Activated naive CD8-positive, alpha-beta T cell (primary cell): ENCODE measurements at regions not wholly inside any gene's neighbourhood (a gene's known extent, or its start where the extent isn't known, plus 50 kb on each side); places are given as distances from the start of the nearest gene placed in this dataset.

ENCODE experiments used
- H3K27ac Mint-ChIP-seq: one replicate; pipeline ENCODE4 v1.8.0; 2021; ENCODE audit warnings: mixed read lengths
- H3K27me3 Mint-ChIP-seq: one replicate; pipeline ENCODE4 v1.8.0; 2021; ENCODE audit warnings: mixed read lengths
- H3K36me3 Mint-ChIP-seq: one replicate; pipeline ENCODE4 v1.8.0; 2021; ENCODE audit warnings: mixed read lengths
- H3K4me1 Mint-ChIP-seq: one replicate; pipeline ENCODE4 v1.8.0; 2021; ENCODE audit warnings: low read depth, mixed read lengths
- H3K4me3 Mint-ChIP-seq: one replicate; pipeline ENCODE4 v1.8.0; 2021; ENCODE audit warnings: mild to moderate bottlenecking, mixed read lengths
- H3K9me3 Mint-ChIP-seq: one replicate; pipeline ENCODE4 v1.8.0; 2021; ENCODE audit warnings: low read depth, mixed read lengths

DNA sequence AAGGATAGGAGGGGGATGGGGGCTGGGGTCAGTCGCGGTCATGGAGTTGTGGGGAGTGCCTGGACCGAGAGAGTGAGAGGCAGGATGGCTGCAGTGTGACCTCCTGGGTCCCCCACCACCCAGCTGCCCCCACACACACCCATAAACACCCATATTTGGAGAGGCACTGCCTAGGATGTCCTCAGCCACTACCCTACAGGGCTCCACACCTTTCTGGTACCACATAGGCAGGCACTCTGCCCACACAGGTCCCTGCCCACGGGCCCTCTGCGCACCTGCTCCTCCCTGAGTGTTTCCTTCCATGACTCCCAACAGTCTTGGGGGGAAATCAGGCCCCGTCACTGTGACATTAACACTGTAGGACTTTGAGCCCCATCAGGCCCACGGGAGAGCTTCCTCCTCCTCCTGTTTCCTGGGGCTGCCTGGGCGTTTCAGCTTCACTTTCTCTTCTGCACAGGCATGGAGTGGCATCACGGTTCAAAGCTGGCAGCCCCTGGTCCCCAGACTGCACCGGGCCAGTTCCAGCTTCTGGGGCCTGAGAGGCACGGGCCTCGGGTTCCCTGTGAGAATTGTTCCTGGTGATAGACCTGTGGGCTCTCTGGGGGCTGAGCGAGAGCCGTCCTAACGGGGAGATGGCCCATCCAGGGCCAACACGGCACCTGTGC, 207.0 kb upstream of the C14orf180 start:
- H3K4me3 Mint-ChIP-seq, result no peak overlapping the region

DNA sequence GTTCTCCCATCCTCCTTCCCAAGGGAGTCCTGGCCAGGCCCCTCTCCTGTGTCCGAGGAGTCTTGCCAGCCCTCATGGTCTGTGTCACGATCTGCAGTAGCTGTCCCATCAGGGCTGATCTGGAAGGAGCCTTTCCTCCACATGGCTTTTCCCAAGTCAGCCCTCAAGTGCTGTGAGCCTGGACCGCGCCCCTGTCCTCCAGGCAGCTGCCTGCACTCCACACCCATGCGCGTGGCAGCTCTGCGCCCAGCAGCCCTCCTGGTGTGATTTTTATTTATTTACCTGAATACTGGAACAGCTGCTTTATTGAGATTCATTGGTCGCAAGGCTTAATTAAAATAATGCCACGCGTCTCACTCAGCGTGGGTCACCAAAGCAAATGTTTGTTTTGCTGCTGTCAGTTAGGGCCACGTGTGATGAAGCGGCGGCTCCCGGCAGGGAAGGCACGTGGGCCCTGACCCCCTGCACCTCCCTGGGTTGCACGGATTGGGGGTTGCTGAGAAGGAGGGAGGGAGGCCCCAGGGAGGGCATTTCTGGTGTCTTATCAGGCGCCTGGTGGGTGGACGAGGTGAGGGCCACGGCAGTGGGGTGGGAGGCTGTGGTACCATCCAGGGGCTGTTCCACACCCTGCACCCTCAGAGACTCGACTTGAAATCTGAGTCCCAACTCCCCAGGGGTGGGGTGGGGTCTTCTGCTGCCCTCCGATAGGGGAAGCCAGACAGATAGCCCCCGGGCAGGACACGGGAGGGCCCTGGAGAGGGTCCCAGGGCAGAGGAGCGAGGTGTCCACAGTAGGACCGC, 206.3 kb upstream of the C14orf180 start:
- no peak overlapping the region for H3K27ac Mint-ChIP-seq
- H3K4me3 Mint-ChIP-seq, result no peak overlapping the region
- no peaks in the 10 kb centered on the region for H3K36me3 Mint-ChIP-seq
- H3K27me3 Mint-ChIP-seq, result no peaks in the 10 kb centered on the region
- H3K4me1 Mint-ChIP-seq, result peaks cover 6% of the 10 kb centered on the region
- no peaks in the 10 kb centered on the region for H3K9me3 Mint-ChIP-seq

More for the DNA sequence above, 207.0 kb upstream of the C14orf180 start:
- no peak overlapping the region for H3K27ac Mint-ChIP-seq
- H3K36me3 Mint-ChIP-seq, result no peaks in the 10 kb centered on the region
- no peaks in the 10 kb centered on the region for H3K9me3 Mint-ChIP-seq
- peaks cover 6% of the 10 kb centered on the region for H3K4me1 Mint-ChIP-seq
- no peaks in the 10 kb centered on the region for H3K27me3 Mint-ChIP-seq

DNA sequence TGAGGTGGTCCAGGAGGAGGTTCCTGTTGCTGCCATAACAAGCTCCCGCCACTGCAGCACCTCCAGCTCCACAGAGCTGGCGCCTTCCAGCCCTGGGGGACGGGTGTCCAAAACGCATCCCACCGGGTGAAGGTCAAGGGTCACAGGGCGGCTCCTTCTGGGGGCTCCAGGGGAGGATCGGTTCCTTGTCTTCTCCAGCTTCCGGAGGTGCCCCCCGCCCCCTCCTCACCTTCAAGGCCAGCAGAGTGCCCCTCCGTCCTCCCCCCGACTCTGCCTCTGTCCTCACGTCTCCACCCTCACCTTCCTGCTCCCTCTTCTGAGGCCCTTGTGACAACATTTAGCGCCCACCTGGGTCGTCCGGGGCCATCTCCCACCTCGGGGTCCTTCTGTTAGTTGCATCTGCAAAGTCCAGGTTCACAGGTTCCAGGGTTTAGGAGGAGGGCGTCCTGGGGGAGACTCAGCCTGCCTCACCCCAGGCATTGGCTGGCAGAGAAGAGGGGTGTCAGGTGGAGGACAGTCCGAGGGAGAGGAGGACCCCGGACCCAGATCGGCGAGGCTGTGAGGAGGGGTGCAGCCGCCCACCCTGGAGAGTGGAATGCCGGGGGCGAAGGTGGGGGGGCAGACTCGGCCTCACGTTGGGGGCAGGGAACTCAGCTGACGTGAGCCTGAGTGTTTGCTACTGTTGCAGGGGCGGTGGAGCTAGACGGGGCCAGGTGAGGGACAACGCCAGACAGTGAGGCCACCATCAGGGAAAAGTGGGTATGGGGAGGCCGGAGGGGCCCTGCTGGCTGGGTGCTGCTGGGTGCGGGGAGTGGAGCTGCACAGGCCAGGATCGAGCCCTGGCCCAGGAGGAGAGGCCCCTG, 205.5 kb upstream of the C14orf180 start:
- Mint-ChIP-seq H3K27ac (no peak overlapping the region), H3K4me1 (peaks cover 6% of the 10 kb centered on the region), H3K9me3 (no peaks in the 10 kb centered on the region), H3K27me3 (no peaks in the 10 kb centered on the region), H3K4me3 (no peak overlapping the region), H3K36me3 (no peaks in the 10 kb centered on the region)

DNA sequence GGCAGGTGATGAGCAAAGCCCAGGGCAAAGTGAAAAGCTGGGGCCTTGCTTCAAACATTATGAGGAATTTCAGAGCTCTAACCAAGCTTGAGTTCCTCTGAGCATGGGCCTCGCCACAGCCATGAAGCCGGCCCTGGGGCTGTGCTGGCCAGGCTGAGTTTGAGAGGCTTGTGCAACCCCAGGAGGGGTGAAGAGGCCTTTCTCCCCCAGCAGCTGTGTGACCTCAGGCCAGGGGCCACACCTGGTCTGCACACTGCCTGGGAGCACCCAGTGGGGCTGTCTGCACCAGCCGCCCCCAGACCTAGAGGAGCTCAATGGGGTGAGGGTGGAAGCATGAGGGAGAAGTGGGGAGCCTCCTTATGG, 204.9 kb upstream of the C14orf180 start:
- H3K36me3 Mint-ChIP-seq, result no peaks in the 10 kb centered on the region
- no peaks in the 10 kb centered on the region for H3K27me3 Mint-ChIP-seq
- no peak overlapping the region for H3K27ac Mint-ChIP-seq
- no peaks in the 10 kb centered on the region for H3K9me3 Mint-ChIP-seq
- peaks cover 6% of the 10 kb centered on the region for H3K4me1 Mint-ChIP-seq
- H3K4me3 Mint-ChIP-seq, result no peak overlapping the region

DNA sequence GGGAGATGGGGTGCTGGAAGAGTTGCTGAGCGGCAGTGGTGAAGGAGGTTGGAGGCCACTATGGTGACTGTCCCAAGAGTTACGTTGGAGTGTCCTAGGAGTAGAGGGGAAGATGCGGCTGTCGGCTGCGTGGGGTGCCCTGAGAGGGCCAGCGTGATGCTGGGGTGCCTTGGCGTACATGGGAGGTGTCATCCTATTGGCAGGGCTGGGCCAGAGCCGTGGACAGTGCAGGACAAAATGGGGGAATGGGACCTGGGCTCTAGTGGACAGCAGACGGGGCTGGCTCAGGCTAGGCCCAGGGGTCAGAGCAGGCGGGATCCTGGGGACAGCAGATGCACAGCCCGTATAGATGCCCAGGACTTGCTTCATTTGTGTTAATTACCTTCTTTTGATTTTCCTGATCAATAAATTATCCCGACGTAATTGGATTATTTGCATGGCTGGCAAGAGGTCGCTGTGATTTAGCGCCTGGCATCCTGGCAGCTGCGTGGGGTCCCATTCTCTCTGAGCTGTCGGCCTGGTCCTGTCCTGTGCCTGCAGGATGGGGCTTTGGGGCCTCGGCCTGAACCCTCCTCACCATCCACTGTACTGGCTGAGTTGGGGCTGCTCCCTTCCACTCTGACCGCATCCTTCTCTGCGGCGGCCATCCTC, 203.9 kb upstream of the C14orf180 start:
- Mint-ChIP-seq H3K36me3 (no peaks in the 10 kb centered on the region), H3K27ac (no peak overlapping the region), H3K9me3 (no peaks in the 10 kb centered on the region), H3K27me3 (no peaks in the 10 kb centered on the region), H3K4me3 (no peak overlapping the region), H3K4me1 (peaks cover 2% of the 10 kb centered on the region)

DNA sequence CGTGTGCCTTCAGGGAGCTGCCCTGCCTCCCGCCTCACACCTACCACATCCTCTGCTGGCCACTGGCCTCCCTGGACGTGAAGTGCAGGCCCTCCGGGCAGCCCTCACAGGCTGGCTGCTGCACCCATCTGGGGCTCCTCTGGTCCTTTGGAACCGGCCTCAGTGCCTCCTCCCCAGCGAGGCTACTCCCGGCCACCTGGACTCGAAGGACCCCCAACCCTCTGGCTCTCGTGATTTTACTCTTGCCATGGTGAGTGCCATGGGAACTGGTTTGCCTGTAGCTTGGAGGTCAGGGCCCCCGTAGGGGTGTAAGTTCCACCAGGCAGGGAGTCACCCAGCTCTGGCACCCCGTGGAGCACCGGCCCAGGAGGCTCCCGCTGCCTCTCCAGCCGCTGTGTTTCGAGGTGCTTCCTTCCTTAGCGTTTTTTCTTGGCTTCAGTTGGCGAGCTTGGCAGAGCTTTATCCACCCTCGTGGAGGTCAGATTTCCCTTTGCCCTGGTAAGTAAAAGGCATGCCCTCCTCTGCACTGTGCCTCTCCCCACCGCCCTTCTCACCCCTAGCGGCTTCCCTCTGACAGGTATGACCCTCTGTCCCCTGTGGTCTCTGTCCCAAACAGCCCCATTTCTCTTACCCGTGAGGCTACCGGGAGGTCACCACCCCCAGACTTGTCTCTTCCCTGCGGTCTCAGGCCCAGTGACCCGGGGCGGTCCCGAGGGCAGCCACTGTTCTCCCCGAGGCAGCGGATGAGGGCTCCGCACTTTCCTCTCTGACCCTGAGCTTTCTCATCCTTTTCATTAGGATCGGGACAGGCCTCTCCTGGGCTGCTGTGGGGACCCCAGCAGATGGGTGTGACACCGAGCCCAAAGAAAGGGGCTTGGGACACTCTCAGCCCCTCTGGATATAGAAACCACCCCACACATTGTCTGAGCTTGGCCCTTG, 203.1 kb upstream of the C14orf180 start:
- peaks cover 5% of the 10 kb centered on the region for H3K9me3 Mint-ChIP-seq
- peaks cover 2% of the 10 kb centered on the region for H3K4me1 Mint-ChIP-seq
- H3K36me3 Mint-ChIP-seq, result peaks cover 3% of the 10 kb centered on the region
- no peak overlapping the region for H3K4me3 Mint-ChIP-seq
- no peak overlapping the region for H3K27ac Mint-ChIP-seq
- H3K27me3 Mint-ChIP-seq, result no peaks in the 10 kb centered on the region

DNA sequence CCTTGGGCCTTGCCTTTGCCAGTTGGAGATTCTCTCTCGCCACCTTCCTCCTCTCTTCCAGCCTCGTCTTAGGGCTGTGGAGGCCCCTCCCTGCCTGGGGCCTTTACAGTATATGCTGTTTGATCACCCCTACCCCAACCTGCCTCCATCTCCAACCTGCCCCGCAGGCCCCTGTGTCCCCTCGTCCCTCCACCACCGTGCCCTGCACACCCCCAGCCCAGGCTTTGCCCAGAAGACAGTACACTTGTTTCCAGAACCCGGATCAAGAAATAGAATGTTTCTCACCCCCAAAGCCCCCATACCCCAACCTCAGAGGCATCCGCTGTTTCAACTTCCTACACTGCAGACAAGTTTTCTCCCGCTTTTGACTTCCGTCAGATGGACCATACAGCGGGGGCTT, 202.3 kb upstream of the C14orf180 start:
- Mint-ChIP-seq H3K27me3 (no peaks in the 10 kb centered on the region), H3K27ac (no peak overlapping the region), H3K36me3 (peaks cover 3% of the 10 kb centered on the region), H3K4me1 (peaks cover 2% of the 10 kb centered on the region), H3K9me3 (peaks cover 7% of the 10 kb centered on the region), H3K4me3 (no peak overlapping the region)

DNA sequence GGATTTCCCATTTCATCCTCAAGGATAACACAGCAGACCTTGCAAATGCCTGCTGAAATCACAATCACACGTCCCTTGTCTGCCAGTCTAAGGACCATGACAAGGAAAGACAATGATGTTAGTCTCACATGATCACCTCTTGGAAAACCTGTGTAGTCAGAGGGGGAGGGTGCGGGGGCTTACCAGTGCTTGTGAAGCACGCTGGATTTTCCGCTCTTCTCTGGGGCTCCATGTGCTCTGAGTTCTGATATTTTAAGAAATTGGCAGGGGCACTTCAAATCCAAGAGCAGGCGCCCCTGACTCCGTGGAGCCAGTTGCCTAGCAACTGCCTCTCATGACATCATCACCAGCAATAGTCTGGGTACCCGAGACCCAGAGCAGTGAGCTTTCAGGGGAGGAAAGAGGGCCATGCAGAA, 200.9 kb upstream of the C14orf180 start:
- H3K4me1 Mint-ChIP-seq, result no peaks in the 10 kb centered on the region
- H3K4me3 Mint-ChIP-seq, result no peak overlapping the region
- no peaks in the 10 kb centered on the region for H3K27me3 Mint-ChIP-seq
- peaks cover 3% of the 10 kb centered on the region for H3K36me3 Mint-ChIP-seq
- H3K27ac Mint-ChIP-seq, result no peak overlapping the region
- peaks cover 7% of the 10 kb centered on the region for H3K9me3 Mint-ChIP-seq

DNA sequence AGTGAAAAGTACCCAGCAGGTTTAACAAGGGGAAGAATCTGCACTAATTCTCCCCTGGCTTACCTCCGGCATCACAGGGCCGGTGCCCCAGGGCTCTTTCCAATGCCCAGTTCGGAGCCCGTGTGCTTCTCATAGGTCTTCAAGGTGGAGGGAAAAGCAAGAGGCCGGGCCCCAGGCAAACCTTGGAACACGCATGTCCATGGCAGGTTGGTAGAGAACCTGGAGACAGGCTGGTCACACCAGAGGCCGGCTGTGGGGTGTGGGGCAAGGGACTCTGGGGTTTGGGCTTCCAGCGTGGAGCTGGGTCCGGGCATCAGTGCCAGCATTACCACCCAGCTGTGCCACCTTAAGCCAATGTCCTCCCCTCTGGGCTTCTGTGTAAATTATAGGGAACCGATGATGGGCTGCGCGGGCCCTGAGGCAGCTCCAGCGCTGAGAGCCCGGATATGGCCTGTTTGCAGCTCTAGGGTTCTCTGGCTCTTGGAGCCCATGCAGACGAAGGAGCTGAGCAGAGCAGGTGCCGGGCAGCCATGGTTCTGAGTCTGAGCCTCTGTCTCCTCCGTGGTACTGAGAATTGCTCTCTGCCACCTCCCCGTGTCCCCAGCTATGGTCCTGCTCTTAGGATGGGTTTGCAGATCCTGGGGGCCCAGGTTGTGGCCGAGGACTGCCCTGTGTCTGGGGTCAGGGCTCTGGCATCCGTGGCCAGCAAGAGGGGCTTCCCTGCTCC, 197.0 kb upstream of the C14orf180 start:
- H3K36me3 Mint-ChIP-seq, result peaks cover 3% of the 10 kb centered on the region
- no peak overlapping the region for H3K27ac Mint-ChIP-seq
- peaks cover 7% of the 10 kb centered on the region for H3K9me3 Mint-ChIP-seq
- H3K4me1 Mint-ChIP-seq, result peaks cover 2% of the 10 kb centered on the region
- no peak overlapping the region for H3K4me3 Mint-ChIP-seq
- H3K27me3 Mint-ChIP-seq, result no peaks in the 10 kb centered on the region

DNA sequence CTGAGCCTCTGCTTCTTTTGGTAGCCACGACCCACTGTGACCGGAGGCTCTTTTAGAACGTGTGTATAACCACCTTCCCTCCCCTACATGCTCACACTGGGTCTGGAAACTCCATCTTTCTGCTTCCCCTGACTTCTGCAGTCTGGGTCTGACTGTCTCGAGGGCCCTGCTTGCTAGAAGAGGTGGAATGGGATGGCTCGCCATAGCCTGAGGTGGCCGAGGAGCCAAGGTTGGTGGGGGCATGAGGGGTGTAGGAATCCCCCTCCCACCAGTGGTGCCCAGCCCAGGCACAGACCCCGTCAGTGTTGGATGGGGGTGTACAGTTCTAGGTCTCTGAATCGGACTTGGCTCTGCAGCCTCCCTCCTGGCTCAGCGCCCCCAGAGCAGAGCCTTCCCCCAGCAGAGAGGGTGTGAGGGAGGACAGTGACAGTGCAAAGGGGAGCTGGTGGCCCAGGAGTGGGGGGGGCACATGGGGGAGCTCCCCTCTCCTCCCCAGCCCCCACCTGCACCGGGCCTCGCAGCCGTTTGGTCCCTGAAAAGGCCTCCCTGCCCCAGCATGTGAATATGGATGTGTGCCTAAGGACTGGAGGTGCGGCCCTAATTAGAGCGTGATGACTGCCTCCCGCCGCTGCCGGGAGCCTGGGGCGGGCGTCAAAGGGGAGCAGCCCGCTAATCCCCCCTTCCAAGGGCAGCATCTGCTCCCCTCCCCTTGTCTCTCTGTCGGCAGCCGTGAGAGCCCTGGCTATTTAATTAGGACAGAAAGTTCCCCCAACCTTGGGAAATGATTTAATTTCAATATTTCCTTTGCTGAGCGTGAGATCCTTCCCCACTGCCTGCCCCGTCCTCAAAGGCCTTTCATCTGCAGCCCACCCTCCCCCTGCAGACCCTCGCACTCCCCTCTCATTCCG, 196.2 kb upstream of the C14orf180 start:
- Mint-ChIP-seq H3K27ac (no peak overlapping the region), H3K4me1 (peaks cover 2% of the 10 kb centered on the region), H3K27me3 (no peaks in the 10 kb centered on the region), H3K4me3 (no peak overlapping the region), H3K36me3 (peaks cover 3% of the 10 kb centered on the region), H3K9me3 (peaks cover 7% of the 10 kb centered on the region)

DNA sequence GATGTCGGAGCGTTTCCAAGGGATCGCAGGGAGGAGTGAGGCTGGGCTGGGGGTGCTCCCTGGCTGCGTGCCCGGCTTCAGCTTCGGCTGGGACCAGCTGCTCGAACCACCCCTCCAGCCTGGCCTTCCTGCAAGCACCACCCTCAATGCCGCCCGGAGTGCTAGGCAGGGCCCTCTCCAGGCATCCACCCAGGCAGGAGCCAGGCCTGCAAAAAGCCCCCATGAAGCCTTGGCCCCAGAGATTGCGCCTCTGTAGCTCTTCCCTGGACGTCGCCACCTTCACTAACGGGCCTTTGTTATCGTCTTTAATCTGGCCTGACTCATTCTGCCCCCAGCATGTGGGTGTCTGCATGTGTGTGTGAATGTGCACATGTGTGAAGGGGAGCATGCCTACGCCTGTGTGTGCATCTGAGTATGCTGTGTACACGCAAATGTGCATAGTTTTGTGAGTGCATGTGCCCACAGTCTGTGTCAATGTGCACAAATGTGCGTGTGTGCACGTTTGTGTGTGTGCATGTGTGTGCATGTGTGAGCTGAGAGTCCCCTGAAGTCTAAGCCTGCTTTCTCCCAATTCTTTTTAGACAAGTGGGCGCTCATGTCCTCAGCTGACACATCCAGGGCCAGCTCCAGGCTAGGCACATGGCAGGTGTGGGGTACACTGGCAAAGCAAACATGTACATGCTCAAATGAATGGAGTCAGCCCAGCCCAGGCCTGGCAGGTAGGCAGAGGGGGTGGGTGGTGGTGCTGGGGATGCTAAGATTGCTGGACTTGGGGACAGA, 195.4 kb upstream of the C14orf180 start:
- Mint-ChIP-seq H3K36me3 (peaks cover 3% of the 10 kb centered on the region), H3K9me3 (peaks cover 7% of the 10 kb centered on the region), H3K27ac (no peak overlapping the region), H3K4me3 (no peak overlapping the region), H3K4me1 (peaks cover 6% of the 10 kb centered on the region), H3K27me3 (no peaks in the 10 kb centered on the region)

DNA sequence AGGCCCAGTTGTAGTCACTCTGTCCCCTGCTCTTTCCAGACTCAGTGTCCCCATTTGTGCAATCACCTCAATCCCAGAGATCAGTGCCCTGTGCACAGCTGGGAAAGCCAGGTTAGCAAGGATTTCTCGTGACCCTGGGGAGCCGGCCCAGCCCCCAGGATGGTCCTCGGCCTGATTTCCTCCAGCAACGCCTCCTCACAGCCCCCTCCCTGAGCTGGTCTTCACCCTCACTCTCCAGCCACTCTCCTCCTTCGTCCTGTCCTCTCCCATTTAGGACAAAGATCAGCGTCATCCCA, 194.8 kb upstream of the C14orf180 start:
- peaks cover 7% of the 10 kb centered on the region for H3K9me3 Mint-ChIP-seq
- H3K36me3 Mint-ChIP-seq, result peaks cover 3% of the 10 kb centered on the region
- H3K27ac Mint-ChIP-seq, result no peak overlapping the region
- H3K4me3 Mint-ChIP-seq, result no peak overlapping the region
- peaks cover 9% of the 10 kb centered on the region for H3K4me1 Mint-ChIP-seq
- no peaks in the 10 kb centered on the region for H3K27me3 Mint-ChIP-seq
